A673 (cell line): ENCODE measurements at regions not wholly inside any gene's neighbourhood (a gene's known extent, or its start where the extent isn't known, plus 50 kb on each side); places are given as distances from the start of the nearest gene placed in this dataset.

Experiments used
- CTCF ChIP-seq: fragments of 300-800, 200-600 bp; sonication (generic); conservative IDR thresholded peaks from 2 replicates; pipeline ENCODE4 v1.5.1; 2017; ENCODE audit warnings: low read depth, mild to moderate bottlenecking, antibody characterized with exemption, low read length, moderate library complexity, mixed read lengths
- EZH2 ChIP-seq: fragments of 200-600 bp; sonication (generic); IDR thresholded peaks from 2 replicates; pipeline ENCODE4 v1.6.1; 2017; ENCODE audit warnings: borderline replicate concordance, low read depth, mild to moderate bottlenecking, mixed read lengths, antibody characterized with exemption, low read length; ENCODE audit not compliant: poor library complexity, severe bottlenecking

- no peak for TF ChIP-seq CTCF
- TF ChIP-seq EZH2, result no peak
Observed at GRCh38 chr4:14338585-14339265, 663.6 kb upstream of the CPEB2 start.
